ENCODE measurements at regions not wholly inside any gene's neighbourhood (a gene's known extent, or its start where the extent isn't known, plus 50 kb on each side); places are given as distances from the start of the nearest gene placed in this dataset.

DNA sequence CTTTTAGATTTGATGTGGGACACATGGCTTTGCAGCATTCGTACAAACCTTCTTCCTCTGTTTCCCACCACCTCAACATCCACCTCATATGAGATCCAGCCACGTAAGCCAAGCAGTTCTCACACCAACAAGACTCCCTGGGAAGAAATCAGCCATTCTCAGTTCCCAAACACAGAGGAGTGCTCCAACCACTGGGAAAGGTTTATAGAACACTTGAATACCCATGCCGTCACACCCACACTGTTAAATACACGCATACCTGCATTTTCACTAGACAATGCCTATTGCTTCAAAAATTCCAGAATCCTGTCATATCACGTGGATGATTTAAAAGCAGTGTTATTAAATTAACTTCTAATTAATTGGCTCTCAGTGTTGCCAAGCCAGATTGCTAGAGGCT lies 347.3 kb downstream of the ENC1 start:
- CTCF ChIA-PET = interaction anchor here (1.6 kb wide), 2 partner anchors 15 to 16 kb away, joined by 4 to 5 read pairs; no protein-coding TSS in a partner anchor
- TF ChIP-seq, protein P1, sequence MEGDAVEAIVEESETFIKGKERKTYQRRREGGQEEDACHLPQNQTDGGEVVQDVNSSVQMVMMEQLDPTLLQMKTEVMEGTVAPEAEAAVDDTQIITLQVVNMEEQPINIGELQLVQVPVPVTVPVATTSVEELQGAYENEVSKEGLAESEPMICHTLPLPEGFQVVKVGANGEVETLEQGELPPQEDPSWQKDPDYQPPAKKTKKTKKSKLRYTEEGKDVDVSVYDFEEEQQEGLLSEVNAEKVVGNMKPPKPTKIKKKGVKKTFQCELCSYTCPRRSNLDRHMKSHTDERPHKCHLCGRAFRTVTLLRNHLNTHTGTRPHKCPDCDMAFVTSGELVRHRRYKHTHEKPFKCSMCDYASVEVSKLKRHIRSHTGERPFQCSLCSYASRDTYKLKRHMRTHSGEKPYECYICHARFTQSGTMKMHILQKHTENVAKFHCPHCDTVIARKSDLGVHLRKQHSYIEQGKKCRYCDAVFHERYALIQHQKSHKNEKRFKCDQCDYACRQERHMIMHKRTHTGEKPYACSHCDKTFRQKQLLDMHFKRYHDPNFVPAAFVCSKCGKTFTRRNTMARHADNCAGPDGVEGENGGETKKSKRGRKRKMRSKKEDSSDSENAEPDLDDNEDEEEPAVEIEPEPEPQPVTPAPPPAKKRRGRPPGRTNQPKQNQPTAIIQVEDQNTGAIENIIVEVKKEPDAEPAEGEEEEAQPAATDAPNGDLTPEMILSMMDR (IDR thresholded peaks at IDR 0.05; ENCODE audit: control extremely low read depth, extremely low read depth, low read depth, missing control alignments) = no peak
- POLR2A ChIA-PET = no interaction called here
- DNase-seq (ENCODE audit: extremely low spot score) = no peak

DNA sequence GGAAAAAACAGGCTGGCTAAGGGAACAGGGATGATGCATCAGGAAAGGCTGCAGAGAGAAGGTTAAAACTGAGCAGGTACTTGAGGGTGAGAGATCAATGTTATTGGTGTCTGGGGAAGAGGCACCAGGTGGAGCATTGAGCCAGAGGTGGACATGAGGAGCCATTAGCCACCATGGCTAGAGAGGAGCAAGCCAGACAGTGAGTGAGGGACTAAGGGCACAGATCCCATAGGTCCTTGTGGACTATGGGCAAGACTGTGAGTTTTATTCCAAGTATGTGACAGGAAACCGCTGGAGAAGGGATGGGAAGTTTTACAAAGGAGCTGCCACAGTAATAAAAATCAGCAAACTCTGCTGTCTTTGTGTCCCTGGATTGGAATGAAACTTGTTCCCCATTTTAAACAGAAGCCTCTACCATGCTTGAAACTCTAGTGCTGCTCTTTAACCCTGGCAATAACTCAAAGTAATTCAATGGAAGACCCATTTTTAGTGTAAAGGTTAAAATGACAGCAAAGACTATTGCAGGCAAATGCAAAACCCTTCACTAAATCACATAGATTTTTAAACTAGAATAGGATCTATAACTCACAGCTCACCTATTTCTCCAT lies 349.8 kb downstream of the ENC1 start:
- no peak for DNase-seq (ENCODE audit: extremely low spot score)
- CTCF ChIA-PET = no interaction called here
- POLR2A ChIA-PET = no interaction called here
- TF ChIP-seq, protein P1 (IDR thresholded peaks at IDR 0.05; ENCODE audit: control extremely low read depth, extremely low read depth, low read depth, missing control alignments) = no peak

DNA sequence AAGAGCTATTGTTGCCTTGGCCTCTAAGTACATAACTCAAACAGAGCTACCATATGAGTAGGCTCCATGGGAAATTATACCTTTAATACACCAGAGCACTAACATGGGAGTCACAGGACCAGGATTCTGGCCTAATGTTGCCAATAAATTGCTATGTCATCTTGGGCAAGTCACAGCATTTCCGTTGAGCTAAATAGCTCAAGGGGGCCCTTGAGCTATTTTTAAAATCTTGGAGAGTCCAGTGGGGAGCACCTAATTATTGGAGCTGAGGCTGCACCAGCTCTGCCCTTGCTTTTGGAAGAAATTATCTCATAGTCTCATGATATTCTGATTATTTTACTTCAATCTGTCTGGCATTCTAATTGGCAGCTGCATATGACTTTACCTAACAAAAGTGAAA lies 350.8 kb downstream of the ENC1 start:
- ChIA-PET CTCF (interaction anchor here (0.8 to 1.2 kb wide), 3 partner anchors 9 to 388 kb away, joined by 3 read pairs; no protein-coding TSS in a partner anchor), POLR2A (no interaction called here)
- DNase-seq (ENCODE audit: extremely low spot score) = no peak
- TF ChIP-seq, protein P1 (IDR thresholded peaks at IDR 0.05; ENCODE audit: control extremely low read depth, extremely low read depth, low read depth, missing control alignments) = no peak

DNA sequence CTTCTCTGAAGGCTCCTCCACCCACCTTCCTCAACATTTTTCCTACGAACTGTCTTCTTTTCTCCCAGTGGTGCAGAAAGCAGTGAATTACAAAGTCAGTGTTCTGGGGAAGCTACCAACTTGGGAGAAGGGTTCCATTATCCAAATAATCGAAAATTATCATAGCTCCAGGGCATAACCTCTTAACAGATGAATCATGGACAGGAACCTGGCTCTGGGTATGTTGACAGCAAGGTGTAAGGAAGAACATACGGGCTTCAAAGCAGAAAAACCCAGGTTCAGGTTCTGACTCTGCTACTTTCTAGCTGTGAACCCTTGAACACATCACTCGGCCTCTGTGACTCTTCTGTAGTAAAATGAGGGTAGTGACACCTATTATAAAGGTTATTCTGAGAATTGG lies 351.3 kb downstream of the ENC1 start:
- TF ChIP-seq, protein P1 (IDR thresholded peaks at IDR 0.05; ENCODE audit: control extremely low read depth, extremely low read depth, low read depth, missing control alignments) = no peak
- ChIA-PET POLR2A (no interaction called here), CTCF (interaction anchor here (0.8 to 1.2 kb wide), 4 partner anchors 9 to 387 kb away, joined by 3 read pairs; no protein-coding TSS in a partner anchor)
- DNase-seq (ENCODE audit: extremely low spot score) = no peak

DNA sequence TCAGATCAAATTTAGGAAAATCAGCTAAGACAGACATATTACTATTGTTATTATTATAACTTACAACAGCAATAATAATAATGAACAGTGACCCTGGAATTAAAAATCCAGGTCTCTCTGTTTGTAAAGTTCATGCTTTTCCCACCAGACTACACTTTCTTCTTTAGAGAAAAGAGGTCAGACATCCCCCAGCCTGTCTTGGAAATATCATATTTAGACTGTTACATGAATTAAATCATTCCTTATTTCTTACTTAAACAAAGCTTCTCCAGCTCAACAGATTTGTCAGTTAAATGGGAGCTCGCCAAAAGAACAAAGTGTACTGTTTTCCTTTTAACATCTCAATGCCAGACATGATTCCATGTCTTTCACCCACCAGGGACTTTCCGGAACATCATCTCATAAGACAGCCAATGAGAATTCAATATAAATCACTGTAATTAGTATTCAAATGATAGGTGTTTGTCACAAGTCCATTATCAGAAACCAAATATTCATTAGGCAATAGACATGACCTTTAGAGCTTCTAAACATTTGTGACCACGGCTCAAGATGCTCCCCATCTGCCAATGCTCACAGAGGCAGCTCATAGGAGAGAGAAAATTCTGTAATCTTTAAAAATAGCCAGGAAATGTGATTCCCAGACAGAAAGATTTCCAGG lies 351.9 kb downstream of the ENC1 start:
- DNase-seq (ENCODE audit: extremely low spot score) = no peak
- CTCF ChIA-PET = interaction anchor here (0.9 to 1.0 kb wide), 2 partner anchors 34 to 387 kb away, joined by 3 read pairs; no protein-coding TSS in a partner anchor
- TF ChIP-seq, protein P1 (IDR thresholded peaks at IDR 0.05; ENCODE audit: control extremely low read depth, extremely low read depth, low read depth, missing control alignments) = no peak
- POLR2A ChIA-PET = no interaction called here

DNA sequence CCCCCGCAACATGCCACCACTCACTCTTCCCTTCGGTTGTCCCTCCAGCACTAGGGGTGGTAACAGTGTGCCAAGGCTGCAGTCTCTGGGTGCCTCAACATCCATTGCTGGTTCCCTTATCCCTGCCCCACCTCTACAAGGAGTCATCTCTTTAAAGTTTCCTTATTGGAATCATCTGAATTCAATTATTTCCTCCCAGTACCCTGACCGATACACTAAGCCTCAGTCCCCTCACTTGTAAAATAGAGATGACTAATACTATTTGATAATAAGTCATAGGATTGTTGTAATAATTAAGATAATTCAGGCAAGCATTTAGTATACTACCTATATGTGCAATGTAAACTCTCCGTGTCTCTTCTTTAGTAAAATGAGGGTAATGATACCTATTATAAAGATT lies 352.5 kb downstream of the ENC1 start:
- ChIA-PET POLR2A (no interaction called here), CTCF (no interaction called here)
- TF ChIP-seq, protein P1 (IDR thresholded peaks at IDR 0.05; ENCODE audit: control extremely low read depth, extremely low read depth, low read depth, missing control alignments) = no peak
- DNase-seq (ENCODE audit: extremely low spot score) = no peak

All from GM10248 (cell line).